ENCODE measurements at regions not wholly inside any gene's neighbourhood (a gene's known extent, or its start where the extent isn't known, plus 50 kb on each side); places are given as distances from the start of the nearest gene placed in this dataset.

- H3K4me3 Mint-ChIP-seq (ENCODE audit: unreplicated experiment), result no peak overlapping the region
- POLR2A ChIA-PET, result no interaction called here
Measured at GRCh38 chr11:23310276-23310675, 450.0 kb upstream of the CCDC179 start.

GRCh38 chr11:23311986-23312940, 452.0 kb upstream of the CCDC179 start:
- POLR2A ChIA-PET, result no interaction called here
- TF ChIP-seq CTCF (IDR thresholded peaks at IDR 0.05; ENCODE audit: insufficient read depth in 1 of 2, low read depth in 1 of 2, low read length in 1 of 2, severe bottlenecking in 1 of 2, unreplicated experiment in 1 of 2), result no peak
- H3K36me3 Mint-ChIP-seq (ENCODE audit: insufficient read depth, unreplicated experiment), result no peaks in the 10 kb centered on the region
- no peak overlapping the region for H3K4me3 Mint-ChIP-seq (ENCODE audit: unreplicated experiment)
- no TSS peak for BruUV-seq (replicated peaks)
- intact Hi-C loops (cut with micrococcal nuclease; ENCODE audit: unreplicated experiment), result no loop called here
- H3K4me1 Mint-ChIP-seq (ENCODE audit: low read depth, unreplicated experiment), result no peaks in the 10 kb centered on the region
- CTCF ChIA-PET, result no interaction called here
- Histone ChIP-seq H3K4me1 (no peaks in the 10 kb centered on the region), H3K4me3 (ENCODE audit: low read depth, low read length) (no peak overlapping the region), H3K9me3 (no peaks in the 10 kb centered on the region), H3K27me3 (replicated peaks; ENCODE audit: control insufficient read depth, insufficient read depth, low read length) (no peaks in the 10 kb centered on the region), H3K36me3 (ENCODE audit: control insufficient read depth, insufficient read depth, low read length) (no peaks in the 10 kb centered on the region)
- H3K27me3 Mint-ChIP-seq (ENCODE audit: insufficient read depth, unreplicated experiment), result no peaks in the 10 kb centered on the region
- H3K9me3 Mint-ChIP-seq (ENCODE audit: unreplicated experiment), result peaks cover 9% of the 10 kb centered on the region
- H3K27ac Mint-ChIP-seq (ENCODE audit: unreplicated experiment), result no peak overlapping the region
- no peak for DNase-seq

More at GRCh38 chr11:23310276-23310675, 450.0 kb upstream of the CCDC179 start:
- BruUV-seq (replicated peaks), result no TSS peak
- no peaks in the 10 kb centered on the region for H3K27me3 Mint-ChIP-seq (ENCODE audit: insufficient read depth, unreplicated experiment)
- no peaks in the 10 kb centered on the region for H3K27me3 ChIP-seq (replicated peaks; ENCODE audit: control insufficient read depth, insufficient read depth, low read length)
- no peak overlapping the region for H3K27ac Mint-ChIP-seq (ENCODE audit: unreplicated experiment)
- H3K9me3 ChIP-seq, result no peaks in the 10 kb centered on the region
- H3K9me3 Mint-ChIP-seq (ENCODE audit: unreplicated experiment), result peaks cover 9% of the 10 kb centered on the region
- no peak for TF ChIP-seq CTCF (IDR thresholded peaks at IDR 0.05; ENCODE audit: insufficient read depth in 1 of 2, low read depth in 1 of 2, low read length in 1 of 2, severe bottlenecking in 1 of 2, unreplicated experiment in 1 of 2)
- no peaks in the 10 kb centered on the region for H3K4me1 ChIP-seq
- H3K36me3 ChIP-seq (ENCODE audit: control insufficient read depth, insufficient read depth, low read length), result no peaks in the 10 kb centered on the region
- H3K4me1 Mint-ChIP-seq (ENCODE audit: low read depth, unreplicated experiment), result no peaks in the 10 kb centered on the region
- no peaks in the 10 kb centered on the region for H3K36me3 Mint-ChIP-seq (ENCODE audit: insufficient read depth, unreplicated experiment)
- no peak overlapping the region for H3K4me3 ChIP-seq (ENCODE audit: low read depth, low read length)
- intact Hi-C loops (cut with micrococcal nuclease; ENCODE audit: unreplicated experiment), result no loop called here
- CTCF ChIA-PET, result no interaction called here
- no peak for DNase-seq

GRCh38 chr11:23313001-23313400, 452.7 kb upstream of the CCDC179 start:
- Histone ChIP-seq H3K4me1 (no peaks in the 10 kb centered on the region), H3K36me3 (ENCODE audit: control insufficient read depth, insufficient read depth, low read length) (no peaks in the 10 kb centered on the region), H3K4me3 (ENCODE audit: low read depth, low read length) (no peak overlapping the region), H3K9me3 (no peaks in the 10 kb centered on the region), H3K27me3 (replicated peaks; ENCODE audit: control insufficient read depth, insufficient read depth, low read length) (no peaks in the 10 kb centered on the region)
- no peaks in the 10 kb centered on the region for H3K4me1 Mint-ChIP-seq (ENCODE audit: low read depth, unreplicated experiment)
- no peaks in the 10 kb centered on the region for H3K27me3 Mint-ChIP-seq (ENCODE audit: insufficient read depth, unreplicated experiment)
- H3K36me3 Mint-ChIP-seq (ENCODE audit: insufficient read depth, unreplicated experiment), result no peaks in the 10 kb centered on the region
- no peak overlapping the region for H3K27ac Mint-ChIP-seq (ENCODE audit: unreplicated experiment)
- no TSS peak for BruUV-seq (replicated peaks)
- no peak for DNase-seq
- TF ChIP-seq CTCF (IDR thresholded peaks at IDR 0.05; ENCODE audit: insufficient read depth in 1 of 2, low read depth in 1 of 2, low read length in 1 of 2, severe bottlenecking in 1 of 2, unreplicated experiment in 1 of 2), result no peak
- CTCF ChIA-PET, result no interaction called here
- intact Hi-C loops (cut with micrococcal nuclease; ENCODE audit: unreplicated experiment), result no loop called here
- no peak overlapping the region for H3K4me3 Mint-ChIP-seq (ENCODE audit: unreplicated experiment)
- POLR2A ChIA-PET, result no interaction called here
- peaks cover 9% of the 10 kb centered on the region for H3K9me3 Mint-ChIP-seq (ENCODE audit: unreplicated experiment)
